ENCODE measurements at regions not wholly inside any gene's neighbourhood (a gene's known extent, or its start where the extent isn't known, plus 50 kb on each side); places are given as distances from the start of the nearest gene placed in this dataset.

- peak; percentile 16 for TF ChIP-seq HNRNPLL (IDR thresholded peaks at IDR 0.05; ENCODE audit: low read depth, low read length, poor library complexity, severe bottlenecking)
These were observed 86.0 kb downstream of the ING1 start (continued) for GRCh38 chr13:110799246-110800236.

- ATAC-seq = peak; percentile 76
- Histone ChIP-seq H3K36me3 (replicated peaks in 1 of 2; ENCODE audit: control insufficient read depth in 1 of 2, insufficient read depth in 2 of 2, low read length in 2 of 2) (no peaks in the 10 kb centered on the region), H3K4me3 (replicated peaks in 1 of 3; ENCODE audit: insufficient read depth in 1 of 3, low read depth in 2 of 3, low read length in 3 of 3) (no peak overlapping the region), H3K9ac (ENCODE audit: insufficient read depth, low read depth, low read length) (no peak overlapping the region), H3K4me2 (ENCODE audit: low read depth, low read length) (no peak overlapping the region), H2AFZ (ENCODE audit: low read length) (no peak overlapping the region), H3K4me1 (ENCODE audit: insufficient read depth, low read length) (peaks cover 19% of the 10 kb centered on the region), H3K9me3 (ENCODE audit: low read length) (no peaks in the 10 kb centered on the region), H3K27me3 (ENCODE audit: control insufficient read depth in 1 of 2, insufficient read depth in 2 of 2, low read length in 2 of 2) (peaks cover 1 to 66% of the 10 kb centered on the region in 2 experiments), H3K27ac (ENCODE audit: extremely low read length, insufficient read depth, low read length) (no peak overlapping the region), H3K79me2 (ENCODE audit: insufficient read depth, low read length) (no peaks in the 10 kb centered on the region), H4K20me1 (ENCODE audit: insufficient read depth, low read length) (no peaks in the 10 kb centered on the region)
- TF ChIP-seq STAG1 (CRISPR knock-in tag; IDR thresholded peaks at IDR 0.05) (peak; percentile 40), CTCF (CRISPR knock-in tag; IDR thresholded peaks at IDR 0.05) (peak; percentile 37), MEF2D (CRISPR knock-in tag; IDR thresholded peaks at IDR 0.05) (no peak)
- in situ Hi-C loops (cut with HindIII; ENCODE audit: extremely low pct_ligation_motif_present, low pct_unique_long_range_greater_than_20kb) (loop anchor here (25.0 kb wide), 1 partner anchor 589 kb away; no protein-coding TSS in a partner anchor), intact Hi-C loops (cut with micrococcal nuclease; ENCODE audit: unreplicated experiment) (no loop called here)
- no TSS peak for BruUV-seq (replicated peaks)
- no peak for DNase-seq (ENCODE audit: low spot score)
- CTCF ChIA-PET (ENCODE audit: low intra/inter-chr PET ratio, low total read pairs) = no interaction called here
- FAIRE-seq = no peak
- POLR2A ChIA-PET = no interaction called here
- 0% methylated on average over 2 of the region's 7 CpGs for WGBS (ENCODE audit: low lambda C conversion rate)
These were observed 87.5 kb downstream of the ING1 start for GRCh38 chr13:110801044-110801443.

Measured in HepG2 (cell line).